ENCODE measurements at regions not wholly inside any gene's neighbourhood (a gene's known extent, or its start where the extent isn't known, plus 50 kb on each side); places are given as distances from the start of the nearest gene placed in this dataset.

DNA sequence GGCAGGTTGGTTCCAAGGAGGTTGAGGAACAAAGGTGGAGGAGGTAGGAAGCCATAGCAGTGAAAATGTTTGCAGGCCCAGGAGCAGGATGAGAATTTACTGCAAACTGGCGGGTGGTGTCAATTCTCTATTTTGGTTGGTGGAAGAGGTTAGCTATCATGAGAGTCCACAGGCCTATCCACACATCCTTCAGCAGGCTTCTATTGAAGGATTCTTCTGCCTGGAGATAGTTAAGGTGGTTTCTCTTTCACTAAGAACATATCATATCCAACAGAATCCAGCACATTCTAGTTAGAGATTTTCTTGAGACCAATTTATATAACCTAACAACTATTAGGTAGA is 68.9 kb upstream of the DYRK2 start:
- TF ChIP-seq CTCF (IDR thresholded peaks at IDR 0.05; ENCODE audit: low read length) = no peak
- no peak for TF ChIP-seq EZH2 (IDR thresholded peaks at IDR 0.05; ENCODE audit: borderline replicate concordance, low read length)
